DOHH2 (cell line): ENCODE measurements at regions not wholly inside any gene's neighbourhood (a gene's known extent, or its start where the extent isn't known, plus 50 kb on each side); places are given as distances from the start of the nearest gene placed in this dataset.

Experiments
- H3F3A ChIP-seq: fragments of 200-600 bp; sonication (generic), shearing (Covaris generic); 2 replicates; pipeline ENCODE4 v1.6.0; 2016; ENCODE audit warnings: antibody characterized with exemption, mild to moderate bottlenecking; ENCODE audit not compliant: control insufficient read depth, insufficient read depth
- H3K27ac ChIP-seq: fragments of 200-600 bp; sonication (generic); 2 replicates; pipeline ENCODE4 v1.5.1; 2014; ENCODE audit warnings: low read depth, mild to moderate bottlenecking, low read length, moderate library complexity
- H3K27me3 ChIP-seq: fragments of 200-600 bp; sonication (generic); 2 replicates; pipeline ENCODE4 v1.6.1; 2014; ENCODE audit warnings: mild to moderate bottlenecking, low read length, mixed read lengths; ENCODE audit not compliant: control insufficient read depth
- H3K36me3 ChIP-seq: fragments of 200-600 bp; sonication (generic); 2 replicates; pipeline ENCODE4 v1.6.1; 2014; ENCODE audit warnings: mild to moderate bottlenecking, low read length, moderate library complexity, mixed read lengths; ENCODE audit not compliant: control insufficient read depth
- H3K4me1 ChIP-seq: fragments of 200-600 bp; sonication (generic); 2 replicates; pipeline ENCODE4 v1.6.1; 2014; ENCODE audit warnings: mild to moderate bottlenecking, low read length, mixed read lengths; ENCODE audit not compliant: control insufficient read depth
- H3K4me2 ChIP-seq: fragments of 200-600 bp; sonication (generic); 2 replicates; pipeline ENCODE4 v1.6.0; 2014; ENCODE audit warnings: mild to moderate bottlenecking, low read length, moderate library complexity
- H3K4me3 ChIP-seq: fragments of 200-600 bp; sonication (generic); 2 replicates; pipeline ENCODE4 v1.5.1; 2014; ENCODE audit warnings: mild to moderate bottlenecking, low read length, mixed read lengths
- H3K79me2 ChIP-seq: fragments of 200-600 bp; sonication (generic); 2 replicates; pipeline ENCODE4 v1.6.1; 2014; ENCODE audit warnings: mild to moderate bottlenecking, low read length, mixed read lengths; ENCODE audit not compliant: control insufficient read depth
- H3K9me2 ChIP-seq: fragments of 200-600 bp; sonication (generic); replicated peaks from 2 replicates; pipeline ENCODE4 v1.6.1; 2014; ENCODE audit warnings: mild to moderate bottlenecking, low read length, mixed read lengths; ENCODE audit not compliant: control insufficient read depth
- H3K9me3 ChIP-seq: fragments of 200-600 bp; sonication (generic); 2 replicates; pipeline ENCODE4 v1.6.1; 2014; ENCODE audit warnings: antibody characterized with exemption, low read length, mixed read lengths; ENCODE audit not compliant: control insufficient read depth, insufficient read depth
- H4K20me1 ChIP-seq: fragments of 200-600 bp; sonication (generic); 2 replicates; pipeline ENCODE4 v1.6.0; 2014; ENCODE audit warnings: low read depth, mild to moderate bottlenecking, antibody characterized with exemption, low read length, moderate library complexity; ENCODE audit not compliant: control insufficient read depth, insufficient read depth
- EZH2phosphoT487 ChIP-seq: fragments of 200-600 bp; sonication (generic); IDR thresholded peaks from 2 replicates; pipeline ENCODE4 v1.6.1; 2017; ENCODE audit warnings: borderline replicate concordance, mild to moderate bottlenecking, antibody characterized with exemption, low read length, moderate library complexity, mixed read lengths
- TF ChIP-seq, protein P1 (sequence below): fragments of 200-600 bp; sonication (generic); IDR thresholded peaks from one replicate; pipeline ENCODE4 v1.5.1; 2014; ENCODE audit warnings: antibody characterized with exemption, mild to moderate bottlenecking, low read depth, low read length; ENCODE audit not compliant: poor library complexity, severe bottlenecking

DNA sequence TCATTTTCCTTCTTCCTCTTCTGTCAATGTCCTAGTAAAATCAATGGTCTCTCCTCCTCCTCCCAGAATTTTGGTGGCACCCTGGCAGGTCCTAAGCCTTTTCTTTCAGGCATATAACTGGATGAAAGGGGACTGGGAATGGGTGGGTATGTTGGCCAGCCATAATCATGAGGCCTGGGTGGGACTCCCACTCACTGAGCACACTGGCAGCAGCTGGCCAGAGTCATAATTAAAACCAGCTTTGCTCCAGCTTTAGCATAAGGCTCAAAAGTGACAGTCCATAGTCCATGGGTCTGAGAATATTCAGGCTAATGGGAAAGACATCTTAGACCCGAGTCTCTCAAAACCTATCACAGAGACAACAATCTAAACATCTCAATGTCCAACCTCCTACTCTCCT lies 190.0 kb upstream of the BTBD3 start:
- no peaks in the 10 kb centered on the region for H3K79me2 ChIP-seq
- H3K4me3 ChIP-seq: no peak overlapping the region
- H3K9me3 ChIP-seq: peaks cover 2% of the 10 kb centered on the region; the same call in 1 of the 2 replicates
- H3K27ac ChIP-seq: no peak overlapping the region
- H3K4me1 ChIP-seq: no peaks in the 10 kb centered on the region
- no peaks in the 10 kb centered on the region for H3K9me2 ChIP-seq
- H3K27me3 ChIP-seq: no peaks in the 10 kb centered on the region
- TF ChIP-seq, protein P1, sequence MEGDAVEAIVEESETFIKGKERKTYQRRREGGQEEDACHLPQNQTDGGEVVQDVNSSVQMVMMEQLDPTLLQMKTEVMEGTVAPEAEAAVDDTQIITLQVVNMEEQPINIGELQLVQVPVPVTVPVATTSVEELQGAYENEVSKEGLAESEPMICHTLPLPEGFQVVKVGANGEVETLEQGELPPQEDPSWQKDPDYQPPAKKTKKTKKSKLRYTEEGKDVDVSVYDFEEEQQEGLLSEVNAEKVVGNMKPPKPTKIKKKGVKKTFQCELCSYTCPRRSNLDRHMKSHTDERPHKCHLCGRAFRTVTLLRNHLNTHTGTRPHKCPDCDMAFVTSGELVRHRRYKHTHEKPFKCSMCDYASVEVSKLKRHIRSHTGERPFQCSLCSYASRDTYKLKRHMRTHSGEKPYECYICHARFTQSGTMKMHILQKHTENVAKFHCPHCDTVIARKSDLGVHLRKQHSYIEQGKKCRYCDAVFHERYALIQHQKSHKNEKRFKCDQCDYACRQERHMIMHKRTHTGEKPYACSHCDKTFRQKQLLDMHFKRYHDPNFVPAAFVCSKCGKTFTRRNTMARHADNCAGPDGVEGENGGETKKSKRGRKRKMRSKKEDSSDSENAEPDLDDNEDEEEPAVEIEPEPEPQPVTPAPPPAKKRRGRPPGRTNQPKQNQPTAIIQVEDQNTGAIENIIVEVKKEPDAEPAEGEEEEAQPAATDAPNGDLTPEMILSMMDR: no peak
- no peak for TF ChIP-seq EZH2phosphoT487
- no peaks in the 10 kb centered on the region for H3K36me3 ChIP-seq
- H3F3A ChIP-seq: no peaks in the 10 kb centered on the region
- H3K4me2 ChIP-seq: no peak overlapping the region
- H4K20me1 ChIP-seq: no peaks in the 10 kb centered on the region

DNA sequence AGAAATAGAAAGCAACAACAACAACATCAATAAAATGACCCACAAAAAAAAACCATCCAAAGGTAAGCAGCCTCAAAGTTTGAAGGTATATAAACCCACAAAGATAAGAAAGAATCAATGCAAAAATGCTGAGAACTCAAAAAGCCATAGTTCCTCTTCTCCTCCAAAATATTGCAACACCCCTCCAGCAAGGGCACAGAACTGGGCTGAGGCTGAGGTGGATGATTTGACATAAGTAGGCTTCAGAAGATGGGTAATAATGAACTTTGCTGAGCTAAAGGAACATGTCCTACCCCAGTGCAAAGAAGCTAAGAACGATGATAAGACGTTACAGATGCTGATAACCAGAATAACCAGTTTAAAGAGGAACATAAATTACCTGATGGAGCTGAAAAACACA lies 188.8 kb upstream of the BTBD3 start:
- H3K4me2 ChIP-seq: no peak overlapping the region
- H3K27me3 ChIP-seq: no peaks in the 10 kb centered on the region
- H3K27ac ChIP-seq: no peak overlapping the region
- TF ChIP-seq, protein P1: no peak
- TF ChIP-seq EZH2phosphoT487: no peak
- no peaks in the 10 kb centered on the region for H3K4me1 ChIP-seq
- H4K20me1 ChIP-seq: no peaks in the 10 kb centered on the region
- no peaks in the 10 kb centered on the region for H3K9me2 ChIP-seq
- H3K9me3 ChIP-seq: peaks cover 2% of the 10 kb centered on the region; the same call in 1 of the 2 replicates
- no peak overlapping the region for H3K4me3 ChIP-seq
- no peaks in the 10 kb centered on the region for H3K36me3 ChIP-seq
- H3F3A ChIP-seq: no peaks in the 10 kb centered on the region
- H3K79me2 ChIP-seq: no peaks in the 10 kb centered on the region

DNA sequence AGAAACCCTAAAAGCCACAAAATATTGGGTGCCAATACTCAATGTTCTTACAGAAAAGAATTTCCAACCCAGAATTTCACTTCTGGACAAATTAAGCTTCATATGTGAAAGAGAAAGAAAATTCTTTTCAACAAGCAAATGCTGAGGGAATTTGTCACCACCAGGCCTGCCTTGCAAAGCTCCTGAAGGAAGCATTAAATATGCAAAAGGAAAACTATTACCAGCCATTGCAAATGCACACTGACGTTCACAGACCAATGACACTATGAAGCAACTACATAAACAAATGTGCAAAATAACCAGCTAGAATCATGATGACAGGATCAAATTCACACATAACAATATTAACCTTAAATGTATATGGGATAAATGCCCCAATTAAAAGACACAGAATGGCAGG lies 187.9 kb upstream of the BTBD3 start:
- Histone ChIP-seq H3K4me3 (no peak overlapping the region), H3K79me2 (no peaks in the 10 kb centered on the region), H4K20me1 (no peaks in the 10 kb centered on the region), H3K4me1 (no peaks in the 10 kb centered on the region), H3K27ac (no peak overlapping the region), H3K27me3 (no peaks in the 10 kb centered on the region), H3K9me3 (peaks cover 2% of the 10 kb centered on the region; the same call in 1 of the 2 replicates), H3F3A (no peaks in the 10 kb centered on the region), H3K9me2 (no peaks in the 10 kb centered on the region), H3K36me3 (no peaks in the 10 kb centered on the region), H3K4me2 (no peak overlapping the region)
- TF ChIP-seq, protein P1: no peak
- no peak for TF ChIP-seq EZH2phosphoT487
